ENCODE measurements at regions not wholly inside any gene's neighbourhood (a gene's known extent, or its start where the extent isn't known, plus 50 kb on each side); places are given as distances from the start of the nearest gene placed in this dataset.
"Not testable (repeated sequence)": the region's sequence is repeated elsewhere in the genome, so short reads cannot be mapped to it uniquely, and the experiment has no call there.

DNA sequence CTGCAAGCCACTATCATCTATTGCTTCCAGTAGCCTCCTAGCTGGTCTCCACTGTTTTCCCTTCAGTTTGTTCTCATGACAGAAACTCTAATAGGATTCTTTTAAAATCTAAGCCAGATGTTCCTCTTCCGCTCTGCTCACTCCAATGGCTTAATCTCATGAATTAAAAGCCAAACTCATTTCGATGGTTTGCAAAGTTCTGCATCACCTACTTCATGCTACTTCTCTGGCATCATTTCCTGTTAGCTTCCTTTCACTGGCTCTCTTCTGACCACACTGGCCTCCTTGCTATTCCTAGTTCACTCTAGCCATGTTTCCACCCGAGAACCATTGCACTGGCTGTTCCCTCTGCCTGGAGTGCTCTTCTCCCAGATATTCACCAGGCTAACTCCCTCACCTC is 102.0 kb upstream of the LSM6 start:
- no peak for DNase-seq (ENCODE audit: low spot score)

- DNase-seq (ENCODE audit: low spot score) = no peak
These were observed 103.1 kb upstream of the LSM6 start for GRCh38 chr4:146072376-146072775.

DNA sequence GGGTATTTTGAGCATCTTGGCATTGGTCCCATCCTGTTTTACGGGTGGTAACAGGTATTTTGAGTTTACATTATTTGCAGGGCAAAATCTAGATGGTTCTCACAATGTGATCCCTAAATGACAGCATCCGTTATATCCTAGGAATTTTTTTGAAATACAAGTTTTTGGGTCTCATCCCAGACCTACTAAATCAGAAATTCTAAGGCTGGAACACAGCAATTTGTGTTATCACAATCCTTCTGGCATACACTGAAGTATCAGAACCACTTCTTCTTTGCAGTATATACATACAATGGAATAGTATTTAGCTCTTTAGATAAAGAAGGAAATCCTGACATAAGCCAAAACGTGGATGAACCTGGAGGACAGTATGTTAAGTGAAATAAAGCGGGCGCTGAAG is 104.1 kb upstream of the LSM6 start:
- no peak for DNase-seq (ENCODE audit: low spot score)

- DNase-seq (ENCODE audit: low spot score) = no peak
These were observed 112.4 kb upstream of the LSM6 start for GRCh38 chr4:146063143-146063542.

DNA sequence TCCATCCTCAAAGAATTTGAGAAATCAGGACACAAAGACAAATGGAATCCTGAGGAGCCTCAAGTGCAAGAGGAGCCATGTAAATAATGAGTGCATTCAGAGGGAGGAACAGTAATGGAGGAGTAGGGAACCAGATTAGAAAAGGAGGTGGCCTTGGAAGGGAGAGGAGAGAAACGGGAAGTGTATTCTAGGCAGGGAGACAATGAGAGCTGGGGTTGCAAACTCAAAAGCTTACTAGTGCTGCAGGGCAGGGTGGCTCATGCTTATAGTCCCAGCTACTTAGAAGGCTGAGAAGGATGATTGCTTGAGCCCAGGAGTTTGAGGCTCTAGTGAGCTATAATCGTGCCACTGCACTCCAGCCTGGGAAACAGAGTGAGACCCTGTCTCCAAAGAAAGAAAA is 113.2 kb upstream of the LSM6 start:
- no peak for DNase-seq (ENCODE audit: low spot score)

DNA sequence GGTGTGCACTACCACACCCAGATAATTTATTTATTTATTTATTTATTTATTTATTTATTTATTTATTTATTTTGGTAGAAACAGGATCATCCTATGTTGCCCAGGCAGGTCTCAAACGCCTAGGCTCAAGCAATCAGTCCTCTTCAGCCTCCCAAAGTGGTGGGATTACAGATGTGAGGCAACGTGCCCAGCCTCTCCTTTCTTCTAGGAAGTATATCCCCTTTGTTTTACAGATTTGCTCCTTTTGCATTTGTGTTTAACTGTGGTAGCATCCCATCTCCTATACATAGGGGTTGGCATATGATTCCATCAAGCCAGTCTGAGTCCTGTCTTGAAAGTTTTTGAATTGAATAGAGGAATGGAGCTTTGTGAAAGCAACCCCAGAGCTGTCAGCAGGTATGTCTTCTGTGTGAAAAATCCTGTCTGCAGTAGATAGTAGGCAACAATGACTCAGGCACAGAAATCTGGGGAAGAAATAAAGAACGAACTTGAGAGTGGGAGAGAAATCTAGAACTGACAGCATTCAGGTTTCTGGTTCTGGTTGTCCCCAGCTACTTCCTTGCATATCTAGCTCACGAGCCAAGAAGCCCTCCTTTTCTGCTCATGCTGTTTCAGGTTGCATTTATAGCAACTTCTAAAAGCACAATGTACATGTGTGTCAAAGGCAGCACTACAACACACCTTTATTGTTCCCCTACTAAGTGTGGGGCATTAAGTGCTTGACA is 113.7 kb upstream of the LSM6 start:
- DNase-seq (ENCODE audit: low spot score) = no peak

- DNase-seq (ENCODE audit: low spot score) = no peak
These were observed 115.7 kb upstream of the LSM6 start for GRCh38 chr4:146059865-146060264.

DNA sequence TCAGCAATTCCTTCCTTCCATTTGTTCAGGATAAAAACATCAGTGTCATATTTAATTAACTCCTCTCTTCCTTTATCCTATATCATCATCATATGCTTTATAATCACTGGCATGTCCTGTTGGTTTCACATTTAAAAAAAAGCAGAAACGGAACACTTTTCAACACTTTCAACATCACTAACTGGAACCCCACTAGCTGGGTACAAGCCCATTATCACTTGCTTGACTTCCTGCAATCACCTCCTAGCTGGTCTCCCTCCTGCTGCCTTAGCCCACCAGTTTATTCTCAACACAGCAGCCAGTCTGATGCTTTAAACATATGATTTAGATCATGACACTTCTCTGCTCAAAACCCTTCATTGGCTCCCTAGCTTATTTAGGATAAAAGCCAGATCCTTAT is 116.4 kb upstream of the LSM6 start:
- DNase-seq (ENCODE audit: low spot score) = no peak

DNA sequence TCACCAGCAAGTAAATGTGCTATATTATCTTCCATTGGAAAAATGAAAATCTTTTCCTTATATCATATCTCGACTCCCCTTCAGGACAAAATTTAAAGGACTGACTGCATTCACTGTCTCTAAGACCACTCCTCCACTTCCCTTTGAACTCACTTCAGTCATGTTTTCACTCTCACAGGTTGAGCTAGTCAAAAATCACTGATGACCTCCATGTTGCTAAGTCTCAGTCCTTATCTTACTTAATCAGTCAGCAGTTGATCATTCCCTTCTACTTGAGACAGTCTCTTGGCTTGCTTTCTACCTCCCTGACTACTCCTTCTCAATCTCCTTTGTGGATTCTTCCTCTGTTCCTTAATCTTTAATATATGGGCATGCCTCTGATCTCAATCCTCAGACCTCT is 117.0 kb upstream of the LSM6 start:
- DNase-seq (ENCODE audit: low spot score) = no peak

DNA sequence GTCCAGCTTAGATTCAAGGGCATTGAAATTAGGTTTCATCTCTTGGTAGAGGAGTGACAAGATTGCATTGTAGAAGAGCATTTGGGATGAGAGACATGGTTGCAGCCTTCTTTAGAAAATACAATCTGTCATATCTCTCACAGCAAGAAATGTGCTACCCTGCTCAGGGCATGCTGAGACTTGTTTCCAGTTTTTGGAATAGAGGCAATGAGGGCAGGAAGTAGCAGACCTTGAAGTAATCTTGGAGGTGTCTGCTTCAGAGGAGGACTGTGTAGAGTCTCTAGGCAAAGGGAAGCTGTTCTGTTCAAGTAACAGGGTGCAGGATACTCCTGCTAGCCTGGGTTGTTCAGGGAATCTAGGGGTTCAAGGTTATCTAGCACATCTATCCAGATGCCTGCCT is 116.1 kb upstream of the ZNF827 start:
- DNase-seq (ENCODE audit: low spot score) = no peak

DNA sequence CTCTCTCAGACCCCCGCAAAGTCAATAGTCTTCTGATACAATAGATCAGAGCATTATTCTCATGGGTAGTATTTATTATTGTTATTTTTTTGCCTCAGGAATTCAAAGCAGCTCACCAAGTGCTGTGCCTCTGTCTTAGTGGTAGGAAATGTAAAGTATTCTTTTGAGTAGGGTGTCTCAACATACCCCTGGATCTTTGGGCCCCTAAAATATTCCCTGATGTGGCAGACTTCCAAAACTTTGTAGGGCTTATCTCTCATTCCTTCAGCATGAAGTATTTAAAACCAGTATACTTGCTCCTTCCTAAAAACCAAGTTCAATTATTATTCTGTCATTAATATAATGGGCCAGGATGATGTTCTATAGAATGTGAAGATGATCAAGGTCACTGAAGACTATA is 115.3 kb upstream of the ZNF827 start:
- no peak for DNase-seq (ENCODE audit: low spot score)

DNA sequence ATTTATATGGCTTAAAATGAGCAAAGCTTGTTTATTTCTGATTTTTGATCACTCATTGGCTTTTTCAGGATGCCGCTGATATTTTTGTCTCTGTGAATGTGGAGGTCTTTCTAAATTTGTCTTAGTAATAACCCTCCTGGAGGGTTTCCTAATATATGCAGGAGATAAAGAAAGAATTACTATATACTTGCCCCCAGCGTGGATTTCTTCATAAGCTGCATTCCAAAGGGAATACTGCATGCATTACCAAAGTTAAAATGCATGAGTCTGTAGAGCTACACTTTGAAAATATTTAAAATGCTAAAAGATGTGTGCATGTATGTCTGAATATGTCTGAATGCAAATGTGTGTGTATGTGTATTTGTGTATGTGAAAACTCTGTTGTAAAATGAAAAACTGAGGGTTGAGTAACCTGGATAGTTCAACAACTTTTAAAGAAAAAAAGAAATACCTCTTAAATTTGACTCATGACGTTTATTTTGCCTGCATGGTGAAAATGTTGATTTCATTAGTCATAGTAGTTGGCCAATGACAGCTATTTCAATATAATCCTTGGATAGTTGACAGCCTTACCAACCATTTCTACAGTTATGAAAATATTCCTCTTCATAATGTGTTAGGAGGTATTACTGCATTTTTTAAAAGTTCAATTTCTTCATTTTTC is 113.2 kb upstream of the ZNF827 start:
- no peak for DNase-seq (ENCODE audit: low spot score)

DNA sequence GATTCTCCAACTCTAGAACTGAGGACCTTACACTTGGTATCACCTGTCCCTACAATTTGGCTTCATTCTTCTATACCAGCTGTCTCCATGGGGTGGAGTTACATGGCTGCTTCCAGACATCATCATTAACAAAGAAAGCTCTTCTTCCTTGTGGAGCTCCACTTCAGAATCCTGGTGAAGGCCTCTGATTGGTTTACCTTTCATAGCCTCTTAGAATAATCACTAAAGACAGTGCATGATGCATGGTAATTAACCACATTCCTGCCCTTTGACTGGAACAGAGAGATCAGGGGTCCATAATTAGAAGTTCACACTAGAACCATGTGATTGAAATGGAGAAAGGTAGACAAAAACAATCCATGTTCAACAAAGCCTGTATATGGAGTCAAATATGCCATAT is 112.6 kb upstream of the ZNF827 start:
- no peak for DNase-seq (ENCODE audit: low spot score)

DNA sequence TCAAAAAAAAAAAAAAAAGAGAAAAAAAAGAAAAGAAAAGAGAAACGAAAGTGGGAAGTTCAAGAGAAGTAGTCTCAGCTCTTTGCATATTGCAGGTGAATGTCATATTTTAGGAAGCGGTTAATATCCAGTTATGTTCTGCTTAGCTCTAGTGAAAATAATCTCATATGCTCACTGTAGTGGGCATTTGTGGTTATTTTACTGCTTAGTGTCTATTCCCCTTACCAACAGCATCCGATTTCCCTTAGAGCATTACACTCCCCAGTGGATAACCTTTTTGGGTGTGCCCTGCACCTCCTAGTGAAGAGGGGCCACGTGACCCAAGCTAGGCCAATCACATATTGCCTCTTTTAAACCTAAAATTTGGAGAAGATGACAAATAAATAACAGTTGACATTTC is 111.2 kb upstream of the ZNF827 start:
- DNase-seq (ENCODE audit: low spot score) = no peak

DNA sequence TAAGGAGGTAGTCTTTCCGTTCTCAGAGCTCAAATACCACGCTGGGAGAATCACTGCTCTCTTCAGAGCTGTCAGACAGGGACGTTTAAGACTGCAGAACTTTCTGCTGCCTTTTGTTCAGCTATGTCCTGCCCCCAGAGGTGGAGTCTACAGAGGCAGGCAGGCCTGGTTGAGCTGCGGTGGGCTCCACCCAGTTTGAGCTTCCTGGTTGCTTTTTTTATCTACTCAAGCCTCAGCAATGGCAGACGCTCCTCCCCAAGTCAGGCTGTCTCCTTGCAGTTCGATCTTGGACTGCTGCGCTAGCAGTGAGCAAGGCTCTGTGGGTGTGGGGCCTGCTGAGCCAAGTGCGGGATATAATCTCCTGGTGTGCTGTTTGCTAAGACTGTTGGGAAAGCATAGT is 109.1 kb upstream of the ZNF827 start:
- not testable (repeated sequence) for DNase-seq (ENCODE audit: low spot score)

DNA sequence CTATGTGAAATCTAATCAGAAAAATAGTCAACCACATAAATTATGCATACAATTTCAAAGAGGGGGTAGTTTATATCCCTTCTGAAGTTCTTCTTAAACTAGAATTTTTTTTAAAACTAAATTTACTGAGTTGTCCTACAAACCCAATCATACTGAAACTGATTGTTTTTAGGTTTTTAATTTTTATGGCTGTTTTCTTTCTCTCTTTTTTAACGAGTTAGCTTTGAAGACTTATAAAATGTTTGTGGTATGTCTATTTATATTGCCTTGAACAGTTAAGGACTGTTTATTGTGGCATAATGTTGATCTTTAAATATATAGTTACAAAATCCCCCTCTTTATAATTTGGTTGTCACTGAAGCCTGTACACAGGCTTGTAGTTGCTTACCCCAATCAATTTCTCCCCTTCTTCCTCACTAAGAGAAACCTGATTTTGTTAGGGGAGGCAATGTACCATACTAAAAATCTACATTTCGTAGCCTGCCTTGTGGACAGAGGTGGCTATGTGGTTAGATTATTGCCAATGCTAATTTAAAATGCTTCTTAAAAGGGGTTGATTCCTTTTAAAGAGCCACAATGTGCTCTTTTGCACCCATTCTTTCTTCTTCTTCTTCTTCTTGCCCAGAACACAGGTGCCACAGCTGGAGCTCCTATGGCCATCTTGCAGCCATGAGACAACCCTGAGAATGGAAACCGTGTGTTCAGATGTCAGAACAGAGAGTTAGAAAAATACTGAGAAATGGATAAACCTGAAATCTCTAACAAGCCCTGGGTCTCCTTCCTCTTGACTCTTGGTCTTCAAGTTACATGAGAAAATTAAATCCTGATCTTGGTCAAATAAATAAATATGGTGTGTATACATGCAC is 102.7 kb upstream of the ZNF827 start:
- no peak for DNase-seq (ENCODE audit: low spot score)

GRCh38 chr4:146040623-146041022 is 102.0 kb upstream of the ZNF827 start:
- no peak for DNase-seq (ENCODE audit: low spot score)

DNA sequence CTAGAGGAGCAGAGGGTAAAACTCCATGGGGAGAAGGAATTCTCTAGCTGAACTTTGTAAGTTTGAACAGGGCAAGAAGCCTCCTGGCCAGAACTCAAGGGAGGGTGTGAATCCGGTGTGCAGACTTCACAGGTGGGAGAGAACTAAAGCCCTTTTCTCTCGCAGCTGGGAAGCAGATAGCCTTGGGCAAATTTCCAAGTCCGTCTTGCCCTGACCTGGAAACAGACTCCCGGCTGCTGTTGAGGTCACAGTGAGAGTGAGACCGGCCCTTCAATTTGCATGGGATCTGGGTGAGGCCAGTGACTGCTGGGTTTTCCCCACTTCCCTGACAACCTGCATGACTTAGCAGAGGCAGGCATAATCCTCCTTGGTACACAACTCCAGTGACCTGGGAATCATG is 94.5 kb upstream of the ZNF827 start:
- DNase-seq (ENCODE audit: low spot score) = no peak

DNA sequence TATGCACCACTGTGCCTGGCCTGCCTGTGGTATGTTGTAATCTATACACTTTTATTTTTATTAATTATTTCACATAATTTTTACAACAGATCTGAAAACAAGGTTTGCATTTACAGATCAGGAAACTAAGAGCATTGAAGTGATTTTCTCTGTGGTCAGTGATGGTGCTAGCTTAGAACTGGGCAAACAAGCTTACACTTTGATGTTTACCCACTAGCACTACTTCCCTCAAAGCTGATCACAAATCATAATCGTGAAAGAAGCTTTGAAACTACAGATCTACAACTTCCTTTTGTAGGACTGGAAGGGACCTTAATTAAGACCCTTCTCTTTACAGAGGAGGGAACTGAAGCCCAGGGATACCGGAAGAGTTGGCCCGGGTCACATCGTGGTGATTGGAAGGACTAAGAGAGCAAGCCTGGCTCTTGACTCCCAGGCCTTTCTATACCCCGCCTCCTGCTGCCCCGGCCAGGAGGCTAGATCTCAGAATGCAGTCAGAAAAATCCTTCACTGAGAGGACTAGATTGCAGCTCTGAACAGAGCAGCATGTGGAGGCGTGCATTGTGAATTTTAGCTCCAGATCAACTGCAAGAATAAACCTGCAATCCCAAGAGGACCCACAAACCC is 93.7 kb upstream of the ZNF827 start:
- no peak for DNase-seq (ENCODE audit: low spot score)

DNA sequence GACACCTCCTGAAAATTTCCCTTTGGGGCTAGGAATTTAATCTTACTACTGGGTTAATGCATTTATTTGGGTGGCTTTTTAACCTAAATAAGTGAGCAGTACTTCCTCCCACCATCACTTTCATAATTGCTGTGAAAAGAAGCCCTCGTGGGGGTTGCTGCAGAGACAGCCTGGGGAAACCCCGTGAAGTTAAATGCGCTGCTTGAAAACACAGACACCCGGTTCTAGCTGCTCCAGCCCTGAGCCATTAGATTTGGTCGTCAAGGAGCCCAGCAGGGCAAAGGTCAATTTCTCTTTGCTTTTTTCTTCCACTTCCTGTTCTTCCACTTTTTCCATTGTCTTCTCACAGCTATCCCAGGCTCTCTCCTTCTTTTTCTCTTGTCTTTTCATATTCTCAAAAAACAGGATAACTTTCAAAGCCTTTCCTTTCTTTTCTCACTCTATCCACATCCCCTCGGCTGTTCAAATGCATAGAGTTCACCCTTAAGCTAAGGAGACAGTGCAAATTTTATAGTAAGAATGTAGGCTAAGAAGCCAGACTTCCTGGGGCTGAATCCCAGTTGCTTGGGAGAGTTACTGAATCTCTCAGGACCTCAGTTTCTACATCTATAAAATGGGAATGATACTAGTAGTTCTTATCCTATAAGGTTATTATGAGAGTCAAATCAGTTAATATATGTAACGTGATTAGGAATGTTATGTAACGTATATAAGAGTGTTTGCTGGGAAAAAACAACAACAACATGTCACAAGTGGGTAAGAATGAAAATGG is 91.5 kb upstream of the ZNF827 start:
- DNase-seq (ENCODE audit: low spot score) = no peak

GRCh38 chr4:146029147-146029546 is 90.5 kb upstream of the ZNF827 start:
- DNase-seq (ENCODE audit: low spot score) = no peak
